ENCODE measurements at regions not wholly inside any gene's neighbourhood (a gene's known extent, or its start where the extent isn't known, plus 50 kb on each side); places are given as distances from the start of the nearest gene placed in this dataset.

DNA sequence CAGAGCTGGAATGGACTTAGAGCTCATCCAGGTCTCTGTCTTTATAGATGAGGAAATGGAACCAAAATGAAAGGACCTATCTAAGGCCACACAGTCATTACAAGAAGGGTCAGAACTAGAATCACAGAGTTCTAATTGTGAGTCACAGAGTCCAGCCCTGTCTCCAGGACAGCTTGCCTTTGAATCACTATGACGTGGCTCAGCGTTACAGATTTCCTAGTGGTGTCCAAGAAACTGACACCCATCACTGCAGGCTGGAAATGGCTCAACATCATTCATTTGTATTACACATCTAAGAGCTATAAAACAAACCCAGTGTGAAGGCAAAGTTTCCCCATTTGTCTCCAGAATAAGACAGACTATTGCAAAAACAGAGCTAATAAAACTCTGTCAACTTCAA lies 164.3 kb upstream of the SIX2 start:
- no peak for ATAC-seq

DNA sequence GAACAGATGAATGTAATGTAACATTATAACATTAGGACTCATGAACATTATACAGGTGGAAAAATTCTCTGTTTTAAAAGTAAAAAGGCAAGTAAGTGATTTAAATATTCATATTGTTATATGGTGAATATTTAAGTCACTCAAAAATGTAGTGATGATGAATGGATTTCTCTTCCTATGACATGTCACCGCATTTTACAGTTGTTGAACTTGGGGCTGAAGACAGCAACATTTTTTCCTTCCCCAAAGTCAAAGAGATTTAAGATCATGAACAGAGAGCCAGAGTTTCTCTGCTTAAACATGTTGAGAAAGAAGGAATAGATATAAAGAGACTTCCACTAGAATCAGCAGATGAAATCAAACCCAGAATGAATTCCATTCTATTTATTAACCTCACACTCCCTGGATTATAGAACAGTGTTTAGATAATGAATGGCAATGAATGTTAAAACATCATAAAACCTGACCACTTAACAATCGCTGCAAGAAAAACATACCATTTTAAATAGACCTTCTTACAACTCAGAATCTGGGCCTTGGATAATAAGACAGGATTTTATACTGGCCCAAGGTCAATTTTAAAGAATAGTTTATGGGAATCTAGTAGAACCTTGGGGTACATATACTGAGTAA lies 163.6 kb upstream of the SIX2 start:
- no peak for ATAC-seq

- no peak for ATAC-seq
Measured at GRCh38 chr2:45172142-45172541, 162.9 kb upstream of the SIX2 start.

DNA sequence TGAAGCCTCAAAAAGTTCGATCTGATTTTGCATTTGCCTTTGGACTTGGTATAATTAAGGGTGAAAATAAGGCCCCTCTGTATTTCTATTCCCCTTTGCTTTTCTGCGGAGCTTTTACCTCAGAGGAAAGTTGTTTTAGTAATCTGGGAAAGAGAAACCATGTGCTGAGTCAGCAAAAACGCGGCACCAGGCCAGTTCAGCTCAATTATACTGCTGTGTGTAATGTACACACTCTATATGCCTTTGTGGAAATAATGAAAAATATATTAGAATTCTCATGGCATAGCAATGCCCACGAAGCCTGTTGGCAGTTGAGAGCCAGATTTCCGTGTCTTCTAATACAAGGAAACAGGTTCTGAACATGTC lies 161.9 kb upstream of the SIX2 start:
- no peak for ATAC-seq

- no peak for ATAC-seq
Measured at GRCh38 chr2:45170191-45171135, 161.2 kb upstream of the SIX2 start.

GRCh38 chr2:45169339-45170190 lies 160.3 kb upstream of the SIX2 start:
- ATAC-seq, result no peak

DNA sequence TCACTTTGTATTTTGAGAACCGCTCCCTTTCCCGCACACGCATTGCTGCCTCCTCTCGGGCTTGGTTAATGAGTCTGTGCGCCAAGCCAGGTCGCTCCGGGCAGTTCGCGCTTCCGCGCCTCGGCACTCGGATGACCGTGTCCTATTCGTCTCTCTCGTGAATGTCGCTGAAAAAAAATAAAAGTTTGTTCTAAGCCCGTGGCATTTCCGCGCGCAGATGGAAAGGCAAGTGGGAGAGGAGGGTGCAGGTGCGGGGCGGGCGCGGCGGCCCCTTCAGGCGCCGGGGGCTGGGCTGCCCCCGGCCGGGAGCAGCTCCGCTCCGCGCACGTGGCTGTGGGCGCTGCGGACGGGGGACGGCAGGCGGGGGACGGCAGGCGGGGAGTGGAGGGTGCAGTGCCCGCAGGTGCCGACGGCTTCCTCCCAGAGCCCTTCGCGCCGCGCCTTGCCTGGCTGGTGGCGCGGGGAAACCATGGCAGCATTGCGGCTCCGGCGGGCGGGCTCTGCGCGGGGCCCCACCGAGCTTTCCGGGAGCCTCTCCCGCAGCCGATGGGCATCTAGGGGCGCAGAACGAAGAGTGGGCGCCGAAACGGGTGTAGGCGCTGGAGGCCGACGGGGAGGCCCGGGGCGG lies 159.6 kb upstream of the SIX2 start:
- ATAC-seq, result no peak

DNA sequence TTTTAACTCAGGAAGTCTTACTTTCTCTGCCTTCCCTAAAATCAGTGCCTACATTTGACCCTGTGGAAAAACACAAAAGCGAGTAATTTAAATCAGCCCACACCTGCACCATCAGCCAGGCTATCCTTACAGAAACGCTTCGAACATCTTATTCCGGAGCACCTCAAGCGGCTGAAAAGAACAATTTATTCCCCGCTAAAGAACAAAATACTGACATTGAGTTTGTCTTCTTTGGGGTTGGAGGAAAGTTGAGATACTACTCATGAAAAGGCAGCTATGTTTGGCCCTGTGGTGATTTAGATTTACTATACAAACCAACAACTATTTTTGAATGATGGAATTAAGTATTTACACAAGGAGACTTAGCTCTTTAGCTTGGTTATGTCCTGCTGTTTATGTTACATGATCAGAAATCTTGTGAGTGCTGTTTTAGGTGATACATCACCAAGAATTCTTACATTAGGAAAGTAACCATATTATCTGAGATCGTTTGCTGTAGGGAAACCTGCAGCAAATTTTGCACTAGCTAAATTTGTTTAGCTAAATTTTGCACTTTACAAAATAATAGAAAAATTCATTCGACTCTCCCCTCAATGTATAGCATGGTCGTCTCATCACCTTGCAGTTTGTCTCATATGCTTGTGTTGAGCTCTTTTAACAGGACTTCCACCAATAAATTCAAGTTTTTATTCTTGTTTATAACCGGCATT lies 158.8 kb upstream of the SIX2 start:
- no peak for ATAC-seq

DNA sequence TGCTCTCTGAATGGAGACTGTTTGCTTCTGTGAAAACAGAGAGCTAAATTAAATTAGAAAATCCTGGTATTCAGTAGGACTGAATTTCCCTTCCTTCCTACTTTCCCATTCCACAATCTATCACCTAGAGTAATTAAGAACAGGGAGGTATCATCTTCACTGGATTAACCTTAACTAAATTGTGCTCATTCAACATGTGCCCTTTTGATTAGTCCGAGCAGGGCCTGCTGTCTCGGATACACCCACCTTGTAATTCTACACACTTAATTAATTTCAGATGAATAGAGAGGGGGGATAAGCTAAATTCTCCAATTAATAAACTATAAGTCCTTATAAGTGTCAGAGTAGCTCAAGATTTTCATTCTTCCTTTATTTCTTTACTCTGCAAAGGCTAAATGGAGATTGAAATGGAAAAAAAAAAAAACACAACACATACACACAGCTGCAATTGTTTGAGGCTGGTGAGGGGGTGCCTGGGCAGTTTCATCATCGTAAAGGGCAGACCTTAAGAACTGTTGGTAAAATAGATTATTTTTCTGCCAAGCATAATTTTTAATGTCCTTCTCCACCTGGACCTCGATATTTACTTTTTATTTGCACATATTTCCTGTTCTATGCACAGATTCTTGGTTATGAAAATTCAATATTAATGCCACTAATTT lies 157.1 kb upstream of the SIX2 start:
- no peak for ATAC-seq

- ATAC-seq, result no peak
Measured at GRCh38 chr2:45162711-45163110, 153.5 kb upstream of the SIX2 start.

- ATAC-seq, result no peak
Measured at GRCh38 chr2:45156605-45157004, 147.4 kb upstream of the SIX2 start.

DNA sequence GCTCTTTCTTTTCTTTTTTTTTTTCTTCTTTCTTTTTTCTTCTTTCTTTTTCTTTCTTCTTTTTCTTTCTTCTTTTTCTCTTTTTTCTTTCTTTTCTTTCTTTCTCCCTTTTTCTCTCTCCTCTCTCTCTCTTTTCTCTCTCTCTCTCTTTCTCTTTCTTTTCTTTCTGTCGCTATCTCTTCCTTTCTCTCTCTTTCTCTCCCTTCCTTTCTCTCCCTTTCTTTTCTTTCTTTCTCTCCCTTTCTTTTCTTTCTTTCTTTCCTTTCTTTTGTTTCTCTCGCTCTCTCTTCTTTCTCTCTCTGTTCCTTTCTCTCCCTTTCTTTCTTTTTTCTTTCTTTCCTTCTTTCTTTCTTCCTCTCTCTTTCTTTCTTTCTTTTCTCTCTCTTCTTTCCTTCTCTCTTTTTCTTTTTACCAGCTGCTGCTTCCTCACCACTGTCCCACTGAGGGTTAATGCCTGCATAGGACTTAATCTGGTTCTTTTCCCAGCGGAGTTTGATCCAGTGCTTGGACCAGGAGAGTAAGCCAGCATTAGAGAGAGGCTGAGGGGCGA lies 145.4 kb upstream of the SIX2 start:
- ATAC-seq, result no peak

DNA sequence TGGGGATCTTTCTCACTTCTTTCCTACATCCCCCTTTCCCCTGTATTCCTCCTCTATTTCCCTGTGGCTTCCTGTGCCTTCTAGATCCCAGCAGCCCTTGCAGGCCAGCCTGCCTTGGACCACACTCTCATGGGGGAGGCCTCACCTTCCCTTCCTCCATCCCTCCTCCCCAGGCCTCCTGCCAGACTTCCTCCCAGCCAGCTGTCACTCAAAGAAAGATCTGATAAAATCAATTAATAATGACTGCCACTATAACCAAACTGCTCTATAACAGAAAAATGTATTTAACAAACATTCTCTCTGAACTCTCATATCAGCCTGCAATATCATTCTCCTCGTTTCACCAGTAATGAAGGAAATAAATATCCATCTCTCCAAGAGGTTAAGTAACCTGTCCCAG lies 144.9 kb upstream of the SIX2 start:
- ATAC-seq, result no peak

GRCh38 chr2:45153121-45153520 lies 143.9 kb upstream of the SIX2 start:
- no peak for ATAC-seq

- no peak for ATAC-seq
Measured at GRCh38 chr2:45152691-45153090, 143.4 kb upstream of the SIX2 start.

GRCh38 chr2:45145073-45145899 lies 136.0 kb upstream of the SIX2 start:
- ATAC-seq, result no peak

DNA sequence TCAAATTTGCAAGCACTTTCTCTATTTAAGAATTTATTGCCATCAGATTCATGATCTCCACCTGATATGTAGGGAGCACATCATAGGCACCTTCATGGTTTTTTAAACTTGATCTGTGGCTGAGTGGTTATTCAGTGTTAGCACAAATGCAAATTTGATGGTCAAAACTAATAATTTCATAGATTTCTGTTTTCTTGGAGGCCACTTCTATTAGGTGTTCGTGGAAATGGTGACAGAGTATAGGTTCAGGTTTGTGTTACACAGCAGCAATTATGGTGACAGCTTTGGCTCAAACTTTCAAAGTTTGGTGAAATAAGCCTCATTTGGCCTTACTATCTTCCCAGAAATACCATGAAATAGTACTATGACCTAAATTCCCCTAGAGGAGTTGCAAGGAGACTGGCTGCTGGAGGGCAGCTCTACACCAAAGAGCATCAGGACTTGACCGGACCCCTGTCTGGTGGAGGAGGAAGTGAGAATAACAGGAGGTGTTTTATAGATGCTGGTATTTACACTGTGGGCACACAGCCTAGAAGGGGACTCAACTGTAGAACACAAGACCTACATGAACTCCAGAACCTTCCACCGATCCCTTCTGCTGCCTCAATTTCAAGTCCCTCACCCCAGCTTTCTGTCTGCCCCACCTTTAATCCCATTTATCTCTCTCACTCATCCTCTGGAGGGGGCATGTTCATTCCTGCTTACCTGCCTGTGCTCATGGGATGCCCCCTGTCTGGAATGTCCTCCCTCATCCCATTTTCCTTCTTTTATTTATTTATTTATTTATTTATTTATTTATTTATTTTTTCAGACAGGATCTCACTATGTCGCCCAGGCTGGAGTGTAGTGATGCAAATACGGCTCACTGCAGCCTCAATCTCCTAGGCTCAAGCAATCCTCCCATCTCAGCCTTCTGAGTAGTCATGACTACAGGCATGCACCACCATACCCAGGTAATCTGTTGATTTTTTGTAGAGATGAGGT lies 132.9 kb upstream of the SIX2 start:
- ATAC-seq, result no peak

GRCh38 chr2:45140675-45141074 lies 131.4 kb upstream of the SIX2 start:
- ATAC-seq, result no peak

DNA sequence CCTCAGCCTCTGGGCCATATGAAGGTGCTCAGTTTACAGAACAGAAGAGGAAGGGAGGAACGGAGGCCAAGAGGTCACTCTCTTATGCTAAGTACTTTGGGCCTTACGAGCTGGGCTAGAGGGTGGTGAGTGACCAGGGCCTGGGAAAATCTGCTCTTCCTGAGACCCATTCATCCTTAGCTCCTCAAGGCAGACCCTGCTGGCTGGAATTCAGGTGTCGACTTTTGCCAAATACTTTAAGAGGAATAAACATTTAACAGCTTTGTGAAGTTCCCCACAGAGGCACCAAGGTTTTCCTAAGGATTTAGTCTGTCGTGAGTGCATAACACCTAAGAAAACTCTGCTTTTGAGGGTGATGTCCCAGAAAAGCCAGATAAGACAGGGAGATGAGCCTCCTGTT lies 129.7 kb upstream of the SIX2 start:
- no peak for ATAC-seq
